HG03196 (cell line): ENCODE measurements at regions not wholly inside any gene's neighbourhood (a gene's known extent, or its start where the extent isn't known, plus 50 kb on each side); places are given as distances from the start of the nearest gene placed in this dataset.

Experiments used
- ATAC-seq: cut with Tn5 transposase; IDR thresholded peaks from one replicate; pipeline ENCODE4 v1.9.1; 2021; ENCODE audit not compliant: unreplicated experiment

- no peak for ATAC-seq
These were observed 57.6 kb upstream of the AK4 start for GRCh38 chr1:65090406-65090805.

- ATAC-seq: no peak
These were observed 55.3 kb upstream of the AK4 start for GRCh38 chr1:65092691-65093090.

- no peak for ATAC-seq
These were observed 50.9 kb upstream of the AK4 start for GRCh38 chr1:65097076-65097475.
